AG09319 (cell line): ENCODE measurements at regions not wholly inside any gene's neighbourhood (a gene's known extent, or its start where the extent isn't known, plus 50 kb on each side); places are given as distances from the start of the nearest gene placed in this dataset.

ENCODE experiments used
- DNase-seq: peaks from one replicate; pipeline ENCODE4 v3.0.0-alpha.2; 2010; ENCODE audit warnings: low read depth; ENCODE audit errors: extremely low read depth
- CTCF ChIP-seq: IDR thresholded peaks from 2 replicates; pipeline ENCODE4 v1.5.1; 2011; ENCODE audit warnings: low read depth, mild to moderate bottlenecking, inconsistent platforms, low read length, moderate library complexity

DNA sequence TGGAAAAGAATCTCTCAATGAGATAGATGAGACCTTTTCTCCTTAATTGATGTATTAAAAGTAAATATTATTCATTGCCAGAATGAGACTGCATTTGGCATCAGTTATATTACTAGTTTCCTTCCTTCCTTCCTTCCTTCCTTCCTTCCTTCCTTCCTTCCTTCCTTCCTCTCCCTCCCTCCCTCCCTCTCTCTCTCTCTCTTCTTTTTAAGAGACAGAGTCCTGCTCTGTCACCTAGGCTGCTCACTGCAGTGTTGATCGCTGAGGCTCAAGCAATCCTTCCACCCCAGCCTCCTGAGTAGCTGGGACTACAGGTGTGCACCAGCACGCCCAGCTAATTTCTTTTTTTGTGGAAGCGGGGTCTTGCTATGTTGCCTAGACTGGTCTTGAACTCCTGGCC lies 50.4 kb upstream of the ARX start:
- no peak for TF ChIP-seq CTCF
- no peak for DNase-seq
